GM18508 (cell line): ENCODE measurements at regions not wholly inside any gene's neighbourhood (a gene's known extent, or its start where the extent isn't known, plus 50 kb on each side); places are given as distances from the start of the nearest gene placed in this dataset.

Experiments used
- ATAC-seq: cut with Tn5 transposase; IDR thresholded peaks from one replicate; pipeline ENCODE4 v1.9.1; 2021; ENCODE audit warnings: moderate number of reproducible peaks; ENCODE audit not compliant: insufficient read depth, unreplicated experiment

GRCh38 chr3:18127859-18128681 lies 297.1 kb downstream of the SATB1 start:
- no peak for ATAC-seq

- ATAC-seq: peak; percentile 99
Measured at GRCh38 chr3:18127174-18127858, 297.8 kb downstream of the SATB1 start.

- no peak for ATAC-seq
Measured at GRCh38 chr3:18126772-18127171, 298.4 kb downstream of the SATB1 start.

- ATAC-seq: no peak
Measured at GRCh38 chr3:18124501-18124900, 300.6 kb downstream of the SATB1 start.

GRCh38 chr3:18122264-18122663 lies 302.9 kb downstream of the SATB1 start:
- no peak for ATAC-seq

- ATAC-seq: no peak
Measured at GRCh38 chr3:18121020-18121419, 304.1 kb downstream of the SATB1 start.

- ATAC-seq: no peak
Measured at GRCh38 chr3:18119866-18120265, 305.3 kb downstream of the SATB1 start.

- no peak for ATAC-seq
Measured at GRCh38 chr3:18114894-18115293, 310.2 kb downstream of the SATB1 start.

- ATAC-seq: no peak
Measured at GRCh38 chr3:18113417-18113816, 311.7 kb downstream of the SATB1 start.

- ATAC-seq: no peak
Measured at GRCh38 chr3:18112674-18113375, 312.3 kb downstream of the SATB1 start.

- ATAC-seq: peak; percentile 82
Measured at GRCh38 chr3:18111796-18112232, 313.3 kb downstream of the SATB1 start.

- ATAC-seq: no peak
Measured at GRCh38 chr3:18103591-18103990, 321.5 kb downstream of the SATB1 start.

- ATAC-seq: no peak
Measured at GRCh38 chr3:18100121-18100520, 325.0 kb downstream of the SATB1 start.

GRCh38 chr3:18099611-18100010 lies 325.5 kb downstream of the SATB1 start:
- no peak for ATAC-seq

GRCh38 chr3:18098960-18099587 lies 326.1 kb downstream of the SATB1 start:
- ATAC-seq: no peak

GRCh38 chr3:18097989-18098388 lies 327.1 kb downstream of the SATB1 start:
- ATAC-seq: no peak

GRCh38 chr3:18097473-18097872 lies 327.7 kb downstream of the SATB1 start:
- no peak for ATAC-seq

- no peak for ATAC-seq
Measured at GRCh38 chr3:18092726-18093125, 332.4 kb downstream of the SATB1 start.

GRCh38 chr3:18090377-18090776 lies 334.8 kb downstream of the SATB1 start:
- ATAC-seq: no peak

- no peak for ATAC-seq
Measured at GRCh38 chr3:18087988-18088387, 337.2 kb downstream of the SATB1 start.

- ATAC-seq: no peak
Measured at GRCh38 chr3:18086760-18087159, 338.4 kb downstream of the SATB1 start.
